ENCODE measurements at regions not wholly inside any gene's neighbourhood (a gene's known extent, or its start where the extent isn't known, plus 50 kb on each side); places are given as distances from the start of the nearest gene placed in this dataset.

GRCh38 chr11:95576146-95576845 is 213.3 kb downstream of the FAM76B start:
- TF ChIP-seq, protein P1, sequence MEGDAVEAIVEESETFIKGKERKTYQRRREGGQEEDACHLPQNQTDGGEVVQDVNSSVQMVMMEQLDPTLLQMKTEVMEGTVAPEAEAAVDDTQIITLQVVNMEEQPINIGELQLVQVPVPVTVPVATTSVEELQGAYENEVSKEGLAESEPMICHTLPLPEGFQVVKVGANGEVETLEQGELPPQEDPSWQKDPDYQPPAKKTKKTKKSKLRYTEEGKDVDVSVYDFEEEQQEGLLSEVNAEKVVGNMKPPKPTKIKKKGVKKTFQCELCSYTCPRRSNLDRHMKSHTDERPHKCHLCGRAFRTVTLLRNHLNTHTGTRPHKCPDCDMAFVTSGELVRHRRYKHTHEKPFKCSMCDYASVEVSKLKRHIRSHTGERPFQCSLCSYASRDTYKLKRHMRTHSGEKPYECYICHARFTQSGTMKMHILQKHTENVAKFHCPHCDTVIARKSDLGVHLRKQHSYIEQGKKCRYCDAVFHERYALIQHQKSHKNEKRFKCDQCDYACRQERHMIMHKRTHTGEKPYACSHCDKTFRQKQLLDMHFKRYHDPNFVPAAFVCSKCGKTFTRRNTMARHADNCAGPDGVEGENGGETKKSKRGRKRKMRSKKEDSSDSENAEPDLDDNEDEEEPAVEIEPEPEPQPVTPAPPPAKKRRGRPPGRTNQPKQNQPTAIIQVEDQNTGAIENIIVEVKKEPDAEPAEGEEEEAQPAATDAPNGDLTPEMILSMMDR (IDR thresholded peaks at IDR 0.05) = no peak
- TF ChIP-seq POLR2A (IDR thresholded peaks at IDR 0.05) = no peak

Data from esophagus squamous epithelium (tissue), 4 donors.